ENCODE measurements at regions not wholly inside any gene's neighbourhood (a gene's known extent, or its start where the extent isn't known, plus 50 kb on each side); places are given as distances from the start of the nearest gene placed in this dataset.

GRCh38 chr10:52637592-52637991 lies 135.0 kb downstream of the MBL2 start:
- TF ChIP-seq CTCF (conservative IDR thresholded peaks at IDR 0.05) (no peak), ZFX (IDR thresholded peaks at IDR 0.05) (no peak)

All from C4-2B (cell line).